Activated CD4-positive, alpha-beta T cell treated with anti-CD3 and anti-CD28 coated beads, Interleukin-10, Interleukin-2, amounts not matched to agents 100 ng/mL and 50 ng/mL, durations not matched to agents 16 hours and 8 hours (primary cell): ENCODE measurements at regions not wholly inside any gene's neighbourhood (a gene's known extent, or its start where the extent isn't known, plus 50 kb on each side); places are given as distances from the start of the nearest gene placed in this dataset.

ENCODE experiments used
- DNase-seq: peaks from one replicate; pipeline ENCODE4 v3.0.0-alpha.2; 2020

- DNase-seq = no peak
Observed at GRCh38 chr14:26859483-26859882, 261.6 kb upstream of the NOVA1 start.

GRCh38 chr14:26860111-26860510, 262.3 kb upstream of the NOVA1 start:
- no peak for DNase-seq

GRCh38 chr14:26863736-26864135, 265.9 kb upstream of the NOVA1 start:
- no peak for DNase-seq

- DNase-seq = no peak
Observed at GRCh38 chr14:26866721-26867120, 268.9 kb upstream of the NOVA1 start.

- DNase-seq = no peak
Observed at GRCh38 chr14:26867171-26867757, 269.4 kb upstream of the NOVA1 start.

- DNase-seq = no peak
Observed at GRCh38 chr14:26870096-26870495, 272.3 kb upstream of the NOVA1 start.

- DNase-seq = no peak
Observed at GRCh38 chr14:26870722-26871617, 273.1 kb upstream of the NOVA1 start.

GRCh38 chr14:26872515-26873361, 274.9 kb upstream of the NOVA1 start:
- DNase-seq = no peak

- no peak for DNase-seq
Observed at GRCh38 chr14:26873362-26873960, 275.6 kb upstream of the NOVA1 start.

GRCh38 chr14:26887847-26888246, 290.0 kb upstream of the NOVA1 start:
- DNase-seq = no peak

GRCh38 chr14:26888592-26888991, 290.8 kb upstream of the NOVA1 start:
- no peak for DNase-seq

GRCh38 chr14:26896447-26896846, 298.6 kb upstream of the NOVA1 start:
- DNase-seq = no peak

- DNase-seq = no peak
Observed at GRCh38 chr14:26897196-26897595, 299.4 kb upstream of the NOVA1 start.

- no peak for DNase-seq
Observed at GRCh38 chr14:26905229-26905628, 307.4 kb upstream of the NOVA1 start.

GRCh38 chr14:26913786-26914185, 316.0 kb upstream of the NOVA1 start:
- no peak for DNase-seq

GRCh38 chr14:26917086-26917485, 319.3 kb upstream of the NOVA1 start:
- no peak for DNase-seq

- DNase-seq = no peak
Observed at GRCh38 chr14:26925876-26926584, 328.2 kb upstream of the NOVA1 start.

GRCh38 chr14:26926585-26926984, 328.8 kb upstream of the NOVA1 start:
- DNase-seq = no peak

GRCh38 chr14:26928019-26928418, 330.2 kb upstream of the NOVA1 start:
- DNase-seq = no peak

- DNase-seq = no peak
Observed at GRCh38 chr14:26929361-26929760, 331.5 kb upstream of the NOVA1 start.

- no peak for DNase-seq
Observed at GRCh38 chr14:26930576-26930975, 332.7 kb upstream of the NOVA1 start.

GRCh38 chr14:26932606-26933005, 334.8 kb upstream of the NOVA1 start:
- DNase-seq = no peak
